H9 (cell line): ENCODE measurements at regions not wholly inside any gene's neighbourhood (a gene's known extent, or its start where the extent isn't known, plus 50 kb on each side); places are given as distances from the start of the nearest gene placed in this dataset.
A peak's percentile ranks its signal among the peaks of the same experiment; 100 is the strongest.

ENCODE experiments used
- DNase-seq: peaks from one replicate; pipeline ENCODE4 v3.0.0-alpha.2; 2017
- H2AFZ ChIP-seq: one replicate; pipeline ENCODE4 v1.6.1; 2013; ENCODE audit warnings: mild to moderate bottlenecking, low read length, control low read depth, moderate library complexity
- H2AK5ac ChIP-seq: 2 replicates; pipeline ENCODE4 v1.6.1; 2013; ENCODE audit warnings: low read length, control low read depth, mixed read lengths; ENCODE audit not compliant: insufficient read length
- H2BK120ac ChIP-seq: one replicate; pipeline ENCODE4 v1.6.1; 2013; ENCODE audit warnings: low read depth, mild to moderate bottlenecking, low read length, control low read depth, inconsistent platforms; ENCODE audit not compliant: poor library complexity, severe bottlenecking
- H2BK12ac ChIP-seq: 2 replicates; pipeline ENCODE4 v1.6.1; 2013; ENCODE audit warnings: low read length, control low read depth, mixed read lengths, low read depth; ENCODE audit not compliant: insufficient read length
- H2BK15ac ChIP-seq: 2 replicates; pipeline ENCODE4 v1.6.1; 2013; ENCODE audit warnings: low read depth, low read length, control low read depth
- H2BK20ac ChIP-seq: one replicate; pipeline ENCODE4 v1.6.1; 2013; ENCODE audit warnings: low read depth, mild to moderate bottlenecking, low read length, control low read depth, inconsistent platforms; ENCODE audit not compliant: poor library complexity, severe bottlenecking
- H2BK5ac ChIP-seq: 2 replicates; pipeline ENCODE4 v1.6.1; 2013; ENCODE audit warnings: low read length, control low read depth, mixed read lengths; ENCODE audit not compliant: insufficient read length
- H3K14ac ChIP-seq: 2 replicates; pipeline ENCODE4 v1.6.1; 2013; ENCODE audit warnings: low read length, control low read depth; ENCODE audit not compliant: insufficient read depth
- H3K18ac ChIP-seq: 2 replicates; pipeline ENCODE4 v1.6.1; 2013; ENCODE audit warnings: low read depth, mild to moderate bottlenecking, mixed read lengths, low read length, control low read depth; ENCODE audit not compliant: insufficient read length
- H3K23ac ChIP-seq: 2 replicates; pipeline ENCODE4 v1.6.1; 2013; ENCODE audit warnings: low read length, control low read depth, mixed read lengths, low read depth; ENCODE audit not compliant: insufficient read length
- H3K23me2 ChIP-seq: 2 replicates; pipeline ENCODE4 v1.6.1; 2013; ENCODE audit warnings: low read depth, mild to moderate bottlenecking, mixed read lengths, low read length, control low read depth; ENCODE audit not compliant: insufficient read length, poor library complexity, severe bottlenecking
- H3K27ac ChIP-seq: 2 replicates; pipeline ENCODE4 v1.5.1; 2013; ENCODE audit warnings: low read length, control low read depth, mixed read lengths, low read depth; ENCODE audit not compliant: insufficient read length
- H3K27me3 ChIP-seq: 2 replicates; pipeline ENCODE4 v1.6.1; 2013; ENCODE audit warnings: low read length, control low read depth, inconsistent platforms; ENCODE audit not compliant: insufficient read depth
- H3K4ac ChIP-seq: 2 replicates; pipeline ENCODE4 v1.6.1; 2013; ENCODE audit warnings: low read depth, mild to moderate bottlenecking, control low read depth, inconsistent platforms, low read length, moderate library complexity
- H3K4me1 ChIP-seq: 2 replicates; pipeline ENCODE4 v1.6.1; 2013; ENCODE audit warnings: low read length, control low read depth, inconsistent platforms; ENCODE audit not compliant: insufficient read depth
- H3K4me2 ChIP-seq: 2 replicates; pipeline ENCODE4 v1.6.1; 2013; ENCODE audit warnings: low read length, control low read depth, mixed read lengths; ENCODE audit not compliant: insufficient read length, insufficient read depth
- H3K56ac ChIP-seq: 2 replicates; pipeline ENCODE4 v1.6.1; 2013; ENCODE audit warnings: low read depth, mild to moderate bottlenecking, mixed read lengths, low read length, control low read depth; ENCODE audit not compliant: insufficient read length
- H3K79me1 ChIP-seq: 2 replicates; pipeline ENCODE4 v1.6.1; 2013; ENCODE audit warnings: low read depth, mild to moderate bottlenecking, moderate library complexity, low read length, control low read depth, inconsistent platforms; ENCODE audit not compliant: insufficient read depth, poor library complexity, severe bottlenecking
- H3K79me2 ChIP-seq: 2 replicates; pipeline ENCODE4 v1.6.1; 2013; ENCODE audit warnings: low read length, control low read depth, inconsistent platforms; ENCODE audit not compliant: insufficient read depth
- H3K9ac ChIP-seq: 2 replicates; pipeline ENCODE4 v1.6.1; 2013; ENCODE audit warnings: low read length, control low read depth, mixed read lengths; ENCODE audit not compliant: insufficient read length; ENCODE audit errors: extremely low read depth
- H3K9me3 ChIP-seq: one replicate; pipeline ENCODE4 v1.6.1; 2013; ENCODE audit warnings: low read depth, low read length, inconsistent platforms; ENCODE audit not compliant: control insufficient read depth
- H3T11ph ChIP-seq: one replicate; pipeline ENCODE4 v1.6.1; 2013; ENCODE audit warnings: mild to moderate bottlenecking, low read length, control low read depth, inconsistent platforms
- H4K20me1 ChIP-seq: one replicate; pipeline ENCODE4 v1.6.1; 2013; ENCODE audit not compliant: control insufficient read depth, insufficient read length, insufficient read depth
- H4K5ac ChIP-seq: 2 replicates; pipeline ENCODE4 v1.6.1; 2013; ENCODE audit warnings: low read depth, mild to moderate bottlenecking, mixed read lengths, low read length, control low read depth; ENCODE audit not compliant: insufficient read length
- H4K8ac ChIP-seq: replicated peaks from 2 replicates; pipeline ENCODE4 v1.6.1; 2013; ENCODE audit warnings: low read length, control low read depth, mixed read lengths, low read depth; ENCODE audit not compliant: insufficient read length
- H4K91ac ChIP-seq: 2 replicates; pipeline ENCODE4 v1.6.1; 2013; ENCODE audit warnings: low read depth, mild to moderate bottlenecking, moderate library complexity, mixed read lengths, low read length, control low read depth; ENCODE audit not compliant: insufficient read length
- H3K27ac Mint-ChIP-seq, 3 experiments: 2 replicates in 2 of 3; 3 replicates in 1 of 3; pipeline ENCODE4 v1.8.0; 2020 to 2021; ENCODE audit warnings: mixed read lengths in 3 of 3, mild to moderate bottlenecking in 1 of 3, moderate library complexity in 1 of 3
- H3K27me3 Mint-ChIP-seq: 2 replicates; pipeline ENCODE4 v1.8.0; 2021; ENCODE audit warnings: low read depth, mild to moderate bottlenecking, moderate library complexity, mixed read lengths
- H3K36me3 Mint-ChIP-seq, 3 experiments: 2 replicates in 2 of 3; 3 replicates in 1 of 3; pipeline ENCODE4 v1.8.0; 2020 to 2021; ENCODE audit warnings: low read depth in 3 of 3, mixed read lengths in 3 of 3; ENCODE audit not compliant: insufficient read depth in 1 of 3
- H3K4me1 Mint-ChIP-seq, 2 experiments: 2 replicates each; pipeline ENCODE4 v1.8.0; 2020; ENCODE audit warnings: mixed read lengths in 2 of 2
- H3K4me3 Mint-ChIP-seq, 2 experiments: 2 replicates in 1 of 2; 3 replicates in 1 of 2; pipeline ENCODE4 v1.8.0; 2020 to 2021; ENCODE audit warnings: mild to moderate bottlenecking in 2 of 2, mixed read lengths in 2 of 2, moderate library complexity in 1 of 2
- H3K9me3 Mint-ChIP-seq, 2 experiments: 2 replicates in 1 of 2; 3 replicates in 1 of 2; pipeline ENCODE4 v1.8.0; 2020; ENCODE audit warnings: mild to moderate bottlenecking in 2 of 2, mixed read lengths in 2 of 2, moderate library complexity in 1 of 2
- WGBS: extraction: QIAGEN DNeasy Blood & Tissue Kit; methylation state at CpG from one replicate; pipeline ENCODE4 v1.1.7; 2013; ENCODE audit warnings: missing lambda C conversion rate, low lambda C conversion rate, mixed read lengths; ENCODE audit not compliant: insufficient read length; ENCODE audit errors: extremely low coverage; 5-methylcytosine and 5-hydroxymethylcytosine counted together
- TF ChIP-seq, protein P1 (sequence below): fragments of 200-600 bp; sonication (generic); conservative IDR thresholded peaks from 3 replicates; pipeline ENCODE4 v1.8.0; 2021; ENCODE audit warnings: antibody characterized with exemption, mild to moderate bottlenecking

DNA sequence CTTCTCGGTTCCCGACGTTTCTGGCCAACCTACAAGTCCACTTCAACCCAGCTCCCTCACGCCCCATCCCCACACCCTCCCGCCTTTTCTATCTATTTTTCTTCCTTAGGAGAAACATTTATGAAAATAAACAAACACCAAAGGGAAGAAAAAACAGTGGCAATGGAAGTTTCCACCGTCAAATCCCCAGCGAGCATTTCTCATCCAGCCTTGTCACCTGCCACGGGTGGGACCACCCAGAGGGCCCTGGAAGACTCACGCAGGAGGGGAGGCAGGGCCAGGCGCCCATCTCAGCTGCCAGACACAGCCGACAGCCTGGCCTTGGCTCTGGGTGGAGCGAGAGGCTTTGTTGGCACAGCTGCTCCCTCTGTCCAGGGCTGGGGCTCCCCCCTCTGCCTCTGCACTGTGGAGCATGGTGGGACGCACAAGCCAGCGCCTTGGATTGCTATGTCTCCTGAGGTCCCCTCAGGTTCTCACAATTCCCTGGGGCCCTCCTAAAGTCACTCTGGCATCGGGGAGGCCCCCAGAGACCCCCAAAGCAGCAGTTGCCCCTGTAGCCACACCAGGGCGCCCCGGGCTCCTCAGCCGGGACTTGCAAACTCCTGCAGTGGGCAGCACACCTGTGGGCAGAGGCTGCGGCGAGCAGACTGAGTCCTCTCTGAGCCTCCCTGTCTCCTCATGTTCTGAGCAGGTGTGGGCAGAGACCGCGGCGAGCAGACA is 395.7 kb upstream of the SALL3 start:
- H3K4me1 Mint-ChIP-seq = peaks cover 9 to 22% of the 10 kb centered on the region in 2 experiments
- Histone ChIP-seq H2BK12ac (no peak overlapping the region), H3K27ac (no peak overlapping the region), H4K20me1 (no peaks in the 10 kb centered on the region), H2BK5ac (no peak overlapping the region), H2AK5ac (no peak overlapping the region), H3K23me2 (no peaks in the 10 kb centered on the region), H2AFZ (no peak overlapping the region), H4K5ac (no peak overlapping the region), H2BK120ac (no peak overlapping the region), H3K18ac (no peak overlapping the region), H3K9me3 (no peaks in the 10 kb centered on the region), H3K56ac (no peak overlapping the region), H4K91ac (no peak overlapping the region), H3K23ac (no peak overlapping the region), H2BK15ac (no peak overlapping the region), H3K4me2 (no peak overlapping the region), H3K4me1 (no peaks in the 10 kb centered on the region; the same call in 1 of the 2 replicates), H3K79me1 (no peaks in the 10 kb centered on the region), H3K9ac (no peak overlapping the region), H2BK20ac (no peak overlapping the region), H3K14ac (no peak overlapping the region; the same call in 1 of the 2 replicates), H3K4ac (no peak overlapping the region), H3T11ph (no peak overlapping the region), H4K8ac (no peak overlapping the region), H3K27me3 (no peaks in the 10 kb centered on the region), H3K79me2 (no peaks in the 10 kb centered on the region)
- H3K36me3 Mint-ChIP-seq = no peaks in the 10 kb centered on the region
- H3K27me3 Mint-ChIP-seq = peaks cover 5% of the 10 kb centered on the region
- peak overlapping the region in 1 of 3 experiments; percentile 67; a peak in 1 of 7 replicates for H3K27ac Mint-ChIP-seq
- peaks cover 1 to 4% of the 10 kb centered on the region in 2 experiments; a peak in 2 of 5 replicates for H3K9me3 Mint-ChIP-seq
- DNase-seq = no peak
- TF ChIP-seq, protein P1, sequence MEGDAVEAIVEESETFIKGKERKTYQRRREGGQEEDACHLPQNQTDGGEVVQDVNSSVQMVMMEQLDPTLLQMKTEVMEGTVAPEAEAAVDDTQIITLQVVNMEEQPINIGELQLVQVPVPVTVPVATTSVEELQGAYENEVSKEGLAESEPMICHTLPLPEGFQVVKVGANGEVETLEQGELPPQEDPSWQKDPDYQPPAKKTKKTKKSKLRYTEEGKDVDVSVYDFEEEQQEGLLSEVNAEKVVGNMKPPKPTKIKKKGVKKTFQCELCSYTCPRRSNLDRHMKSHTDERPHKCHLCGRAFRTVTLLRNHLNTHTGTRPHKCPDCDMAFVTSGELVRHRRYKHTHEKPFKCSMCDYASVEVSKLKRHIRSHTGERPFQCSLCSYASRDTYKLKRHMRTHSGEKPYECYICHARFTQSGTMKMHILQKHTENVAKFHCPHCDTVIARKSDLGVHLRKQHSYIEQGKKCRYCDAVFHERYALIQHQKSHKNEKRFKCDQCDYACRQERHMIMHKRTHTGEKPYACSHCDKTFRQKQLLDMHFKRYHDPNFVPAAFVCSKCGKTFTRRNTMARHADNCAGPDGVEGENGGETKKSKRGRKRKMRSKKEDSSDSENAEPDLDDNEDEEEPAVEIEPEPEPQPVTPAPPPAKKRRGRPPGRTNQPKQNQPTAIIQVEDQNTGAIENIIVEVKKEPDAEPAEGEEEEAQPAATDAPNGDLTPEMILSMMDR = no peak
- WGBS = no CpG with 5 or more reads among the region's 23 CpGs
- H3K4me3 Mint-ChIP-seq = no peak overlapping the region
